ENCODE measurements at regions not wholly inside any gene's neighbourhood (a gene's known extent, or its start where the extent isn't known, plus 50 kb on each side); places are given as distances from the start of the nearest gene placed in this dataset.

DNA sequence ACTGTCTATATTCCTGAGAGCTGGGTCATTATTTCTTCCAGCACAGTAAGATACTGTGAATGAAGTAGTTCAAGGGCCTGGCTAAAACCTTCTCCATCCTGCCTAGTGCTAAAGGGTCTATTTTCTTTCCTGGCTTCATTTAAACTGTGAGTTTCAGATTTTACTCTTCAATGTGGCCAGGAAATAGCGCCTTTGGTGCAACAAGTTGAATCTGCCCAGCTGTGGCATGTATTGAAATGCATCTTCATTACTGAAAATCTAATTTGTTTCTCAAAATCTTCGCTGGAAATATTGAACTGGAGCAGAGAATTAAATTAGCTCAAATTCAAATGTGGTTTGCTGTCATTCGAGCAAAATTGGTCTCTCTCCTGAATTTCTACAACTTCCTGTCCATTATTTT lies 114.6 kb upstream of the KCNG1 start:
- TF ChIP-seq CTCF (IDR thresholded peaks at IDR 0.05): no peak
- TF ChIP-seq POLR2A (IDR thresholded peaks at IDR 0.05): no peak

Data from lower leg skin (tissue), 3 donors.